Psoas muscle (tissue), 7 donors: ENCODE measurements at regions not wholly inside any gene's neighbourhood (a gene's known extent, or its start where the extent isn't known, plus 50 kb on each side); places are given as distances from the start of the nearest gene placed in this dataset.

Source experiments
- ATAC-seq, 4 donors: fragments of 200-7000 bp; cut with Tn5 transposase; one replicate each; pipeline ENCODE4 v1.9.1; 2020; ENCODE audit warnings: moderate library complexity in 3 of 4, mild to moderate bottlenecking in 2 of 4
- DNase-seq, 2 donors: peaks; one replicate each; pipeline ENCODE4 v3.0.0-alpha.2; 2020
- H3K27ac ChIP-seq: fragments of 200-600 bp; one replicate; pipeline ENCODE4 v1.8.0; 2022
- H3K27me3 ChIP-seq, 3 donors: fragments of 200-600 bp in 1 of 3; one replicate each; pipeline versions ENCODE4 v1.6.1 to v1.8.0; 2013 to 2022; ENCODE audit warnings: low read length in 2 of 3, mild to moderate bottlenecking in 2 of 3, moderate library complexity in 1 of 3; ENCODE audit not compliant: insufficient read depth in 3 of 3
- H3K36me3 ChIP-seq, 2 donors: fragments of 200-600 bp in 1 of 2; one replicate each; pipeline versions ENCODE4 v1.6.1 to v1.8.0; 2013 to 2022; ENCODE audit warnings: low read depth in 1 of 2, mild to moderate bottlenecking in 1 of 2, moderate library complexity in 1 of 2; ENCODE audit not compliant: insufficient read depth in 1 of 2
- H3K4me1 ChIP-seq: fragments of 200-600 bp; one replicate; pipeline ENCODE4 v1.8.0; 2022
- H3K4me3 ChIP-seq: fragments of 200-600 bp; one replicate; pipeline ENCODE4 v1.8.0; 2022; ENCODE audit warnings: mild to moderate bottlenecking
- H3K9me3 ChIP-seq: fragments of 200-600 bp; one replicate; pipeline ENCODE4 v1.8.0; 2022
- WGBS, 3 donors: extraction: QIAGEN DNeasy Blood & Tissue Kit; methylation state at CpG; one replicate each; pipeline versions ENCODE4 v1.1.6 to v1.1.7; 2013; 5-methylcytosine and 5-hydroxymethylcytosine counted together
- intact Hi-C, 2 donors: fragments of 100-400 bp; cut with DNase I; formaldehyde crosslinking; loops; one replicate each; pipeline versions ENCODE4 v1.11.0 to v1.14.2; 2022
- TF ChIP-seq, protein P1 (sequence below): fragments of 200-600 bp; IDR thresholded peaks from one replicate; pipeline ENCODE4 v1.8.0; 2022; ENCODE audit warnings: antibody characterized with exemption
- donor health status: healthy with polysubstance abuse.
- donor health status: DM: no; HTN: no; CAD: no; lungs with moderate emphysema.
- donor health status: Bipolar disorder and iron deficiency.
- donor health status: healthy.
- donor health status: DM: yes; HTN: yes; CAD: no.
- donor health status: DM: no; HTN: no; CAD: no.
- donor health status: DM: yes; HTN: yes; CAD: no.

DNA sequence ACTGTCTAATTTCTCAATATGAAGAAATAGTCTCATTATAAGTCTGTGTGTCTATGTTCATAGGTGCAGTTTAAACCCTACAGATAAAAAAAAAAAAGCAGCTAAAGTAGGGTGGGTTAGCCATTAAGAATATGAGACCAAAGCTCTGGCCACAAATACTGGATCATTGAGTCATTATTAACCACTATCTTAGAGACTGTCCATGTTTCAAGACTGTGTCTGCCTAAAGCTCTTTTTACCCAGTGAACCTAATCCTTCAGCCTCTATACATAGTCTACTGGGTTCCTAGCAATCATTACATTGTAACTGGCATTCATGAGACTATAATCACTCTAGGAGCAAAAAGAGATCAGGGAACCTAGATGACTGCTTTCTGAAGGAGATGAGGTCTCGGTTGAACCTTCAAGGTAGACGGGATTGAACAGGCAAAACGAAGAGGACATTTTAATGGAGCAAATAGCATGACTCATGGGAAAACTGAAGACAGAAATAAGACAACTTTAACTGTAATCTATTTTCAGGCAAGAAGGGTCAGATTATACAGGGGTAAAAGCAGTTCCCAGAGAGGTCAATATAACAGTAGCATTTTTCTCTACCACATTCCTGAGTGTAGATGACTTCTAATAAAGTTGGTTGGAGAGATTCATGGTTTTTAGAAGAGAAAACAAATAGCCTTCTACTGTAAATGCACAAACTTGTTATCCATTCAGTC lies 64.0 kb upstream of the FIBIN start:
- intact Hi-C loops, result no loop called here
- TF ChIP-seq, protein P1, sequence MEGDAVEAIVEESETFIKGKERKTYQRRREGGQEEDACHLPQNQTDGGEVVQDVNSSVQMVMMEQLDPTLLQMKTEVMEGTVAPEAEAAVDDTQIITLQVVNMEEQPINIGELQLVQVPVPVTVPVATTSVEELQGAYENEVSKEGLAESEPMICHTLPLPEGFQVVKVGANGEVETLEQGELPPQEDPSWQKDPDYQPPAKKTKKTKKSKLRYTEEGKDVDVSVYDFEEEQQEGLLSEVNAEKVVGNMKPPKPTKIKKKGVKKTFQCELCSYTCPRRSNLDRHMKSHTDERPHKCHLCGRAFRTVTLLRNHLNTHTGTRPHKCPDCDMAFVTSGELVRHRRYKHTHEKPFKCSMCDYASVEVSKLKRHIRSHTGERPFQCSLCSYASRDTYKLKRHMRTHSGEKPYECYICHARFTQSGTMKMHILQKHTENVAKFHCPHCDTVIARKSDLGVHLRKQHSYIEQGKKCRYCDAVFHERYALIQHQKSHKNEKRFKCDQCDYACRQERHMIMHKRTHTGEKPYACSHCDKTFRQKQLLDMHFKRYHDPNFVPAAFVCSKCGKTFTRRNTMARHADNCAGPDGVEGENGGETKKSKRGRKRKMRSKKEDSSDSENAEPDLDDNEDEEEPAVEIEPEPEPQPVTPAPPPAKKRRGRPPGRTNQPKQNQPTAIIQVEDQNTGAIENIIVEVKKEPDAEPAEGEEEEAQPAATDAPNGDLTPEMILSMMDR, result no peak
- DNase-seq, result no peak
- 47 to 91% (median 58%) methylated on average over 3 of the region's 3 CpGs for WGBS, 3 donors
- Histone ChIP-seq H3K4me1 (no peaks in the 10 kb centered on the region), H3K27ac (no peak overlapping the region), H3K9me3 (no peaks in the 10 kb centered on the region), H3K27me3 (no peaks in the 10 kb centered on the region), H3K4me3 (no peak overlapping the region), H3K36me3 (no peaks in the 10 kb centered on the region)
- ATAC-seq, result no peak

DNA sequence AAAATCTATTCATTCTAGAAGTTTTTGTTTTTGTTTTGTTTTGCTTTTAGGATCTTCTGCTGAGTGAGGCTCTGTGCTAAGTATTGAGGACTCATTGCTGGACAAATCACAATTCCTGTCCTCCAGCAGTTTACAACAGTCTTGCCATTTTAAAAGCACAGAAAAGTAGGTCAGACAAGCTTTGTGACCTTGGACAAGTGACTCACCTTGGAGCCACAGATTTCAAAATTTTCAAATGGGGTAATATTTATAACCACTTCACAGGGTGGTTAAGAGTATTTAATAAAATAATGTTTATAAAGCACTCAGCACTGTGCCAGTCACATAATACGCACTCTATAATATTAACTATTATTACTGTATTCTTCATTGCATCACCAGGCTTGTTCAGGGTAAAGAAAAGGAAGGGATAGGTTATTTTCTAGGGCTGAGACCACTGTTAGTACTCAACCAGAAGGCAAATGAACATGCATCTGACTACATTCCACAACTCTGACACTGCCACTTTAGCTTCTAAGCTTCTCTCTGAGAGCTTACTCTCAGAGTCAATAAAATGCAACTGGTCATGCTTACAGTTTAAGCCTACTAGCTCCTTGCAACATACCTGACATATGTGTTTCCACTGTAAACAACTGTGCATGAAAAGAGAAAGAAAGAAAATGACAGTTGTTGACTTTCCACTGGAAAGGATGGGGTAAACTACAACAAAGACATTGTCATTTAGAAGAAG lies 63.2 kb upstream of the FIBIN start:
- intact Hi-C loops, result no loop called here
- no peaks in the 10 kb centered on the region for H3K4me1 ChIP-seq
- H3K27ac ChIP-seq, result no peak overlapping the region
- no peaks in the 10 kb centered on the region for H3K9me3 ChIP-seq
- TF ChIP-seq, protein P1, result no peak
- H3K36me3 ChIP-seq, result no peaks in the 10 kb centered on the region
- DNase-seq (no peak), ATAC-seq (no peak)
- H3K27me3 ChIP-seq, result no peaks in the 10 kb centered on the region
- 3 to 89% (median 45%) methylated on average over 1 of the region's 1 CpG for WGBS, 3 donors
- no peak overlapping the region for H3K4me3 ChIP-seq

DNA sequence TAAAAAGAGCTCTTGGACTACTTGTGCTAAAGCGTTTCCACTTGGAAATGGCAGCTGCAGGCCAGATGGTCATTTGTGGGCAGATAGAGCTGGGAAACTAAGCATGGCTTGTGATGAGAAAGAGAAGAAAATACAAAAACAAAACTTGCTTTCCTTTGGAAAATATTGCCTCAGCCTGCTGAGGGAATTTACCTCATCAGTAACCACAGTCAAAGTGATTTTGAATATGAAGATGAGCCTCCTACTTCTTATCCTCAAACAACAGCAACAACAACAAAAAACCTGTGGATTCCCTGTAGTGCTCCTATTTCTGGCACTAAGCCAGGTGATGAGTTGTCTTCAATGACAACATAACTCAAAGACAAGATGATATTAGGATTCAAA lies 62.7 kb upstream of the FIBIN start:
- ATAC-seq (no peak), DNase-seq (no peak)
- Histone ChIP-seq H3K9me3 (no peaks in the 10 kb centered on the region), H3K27me3 (no peaks in the 10 kb centered on the region), H3K4me1 (no peaks in the 10 kb centered on the region), H3K4me3 (no peak overlapping the region), H3K36me3 (no peaks in the 10 kb centered on the region), H3K27ac (no peak overlapping the region)
- 20 to 34% (median 21%) methylated on average over 1 of the region's 1 CpG for WGBS, 3 donors
- TF ChIP-seq, protein P1, result no peak
- intact Hi-C loops, result no loop called here

DNA sequence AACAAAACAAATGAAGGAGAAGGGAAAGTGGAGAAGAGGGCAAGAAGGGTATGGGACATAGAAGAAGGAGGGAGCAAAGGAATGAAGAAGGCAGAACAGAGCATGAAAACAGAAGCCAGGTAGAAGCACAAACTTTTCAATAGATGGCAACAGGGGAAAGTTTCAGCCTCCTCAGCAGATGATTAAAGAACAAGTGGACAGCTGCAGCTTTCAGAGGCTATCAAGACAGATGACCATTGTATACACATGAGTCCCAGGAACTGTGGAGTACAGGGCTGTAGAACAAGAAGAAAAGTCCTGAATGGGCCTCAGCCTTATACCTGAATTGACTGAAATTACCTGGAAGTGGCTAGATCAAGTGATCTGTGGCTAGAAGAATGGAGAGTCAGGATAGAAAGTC lies 62.0 kb upstream of the FIBIN start:
- TF ChIP-seq, protein P1, result no peak
- Histone ChIP-seq H3K27ac (no peak overlapping the region), H3K4me3 (no peak overlapping the region), H3K4me1 (no peaks in the 10 kb centered on the region), H3K36me3 (no peaks in the 10 kb centered on the region), H3K9me3 (no peaks in the 10 kb centered on the region), H3K27me3 (no peaks in the 10 kb centered on the region)
- intact Hi-C loops, result no loop called here
- ATAC-seq (no peak), DNase-seq (no peak)
